WTC11 (cell line): ENCODE measurements at regions not wholly inside any gene's neighbourhood (a gene's known extent, or its start where the extent isn't known, plus 50 kb on each side); places are given as distances from the start of the nearest gene placed in this dataset.

Experiments
- CBFB ChIP-seq: sonication (generic); formaldehyde crosslinking; IDR thresholded peaks from 2 replicates; pipeline ENCODE4 v1.8.1; 2022; ENCODE audit warnings: mild to moderate bottlenecking, low read depth, missing genetic modification reagents
- CREB1 ChIP-seq: sonication (generic); formaldehyde crosslinking; IDR thresholded peaks from 2 replicates; pipeline ENCODE4 v1.8.0; 2023; ENCODE audit warnings: mild to moderate bottlenecking, missing genetic modification reagents
- ETV6 ChIP-seq: sonication (generic); formaldehyde crosslinking; IDR thresholded peaks from 2 replicates; pipeline ENCODE4 v1.8.1; 2022; ENCODE audit warnings: mild to moderate bottlenecking, missing genetic modification reagents
- FOXP1 ChIP-seq: sonication (generic); formaldehyde crosslinking; IDR thresholded peaks from 2 replicates; pipeline ENCODE4 v1.8.0; 2022; ENCODE audit warnings: missing genetic modification reagents, mild to moderate bottlenecking, moderate library complexity, borderline replicate concordance
- NR1H2 ChIP-seq: sonication (generic); formaldehyde crosslinking; IDR thresholded peaks from 2 replicates; pipeline ENCODE4 v1.9.0; 2021; ENCODE audit warnings: mild to moderate bottlenecking, moderate library complexity, missing genetic modification reagents
- NR3C1 ChIP-seq: sonication (generic); formaldehyde crosslinking; conservative IDR thresholded peaks from 2 replicates; pipeline ENCODE4 v1.8.1; 2023; ENCODE audit warnings: low read depth, mild to moderate bottlenecking, missing genetic modification reagents
- PRRX2 ChIP-seq: fragments of 250-450 bp; sonication (Bioruptor Pico); IDR thresholded peaks from 2 replicates; pipeline ENCODE4 v1.8.0; 2021; ENCODE audit warnings: mild to moderate bottlenecking
- RELA ChIP-seq: sonication (generic); formaldehyde crosslinking; IDR thresholded peaks from 2 replicates; pipeline ENCODE4 v1.8.1; 2022; ENCODE audit warnings: missing genetic modification reagents, mild to moderate bottlenecking, borderline replicate concordance
- TEAD4 ChIP-seq: sonication (generic); formaldehyde crosslinking; IDR thresholded peaks from 2 replicates; pipeline ENCODE4 v1.8.0; 2022; ENCODE audit warnings: mild to moderate bottlenecking, missing genetic modification reagents
- TF ChIP-seq, protein P1 (sequence below): sonication (generic); formaldehyde crosslinking; IDR thresholded peaks from 2 replicates; pipeline ENCODE4 v1.8.1; 2022; ENCODE audit warnings: missing genetic modification reagents, borderline replicate concordance
- TF ChIP-seq, protein P2 (sequence below): fragments of 200-600 bp; IDR thresholded peaks from 2 replicates; pipeline ENCODE4 v1.8.0; 2022; ENCODE audit warnings: antibody characterized with exemption
- TF ChIP-seq, protein P3 (sequence below): sonication (generic); formaldehyde crosslinking; conservative IDR thresholded peaks from 2 replicates; pipeline ENCODE4 v1.8.1; 2022; ENCODE audit warnings: mild to moderate bottlenecking, missing genetic modification reagents

DNA sequence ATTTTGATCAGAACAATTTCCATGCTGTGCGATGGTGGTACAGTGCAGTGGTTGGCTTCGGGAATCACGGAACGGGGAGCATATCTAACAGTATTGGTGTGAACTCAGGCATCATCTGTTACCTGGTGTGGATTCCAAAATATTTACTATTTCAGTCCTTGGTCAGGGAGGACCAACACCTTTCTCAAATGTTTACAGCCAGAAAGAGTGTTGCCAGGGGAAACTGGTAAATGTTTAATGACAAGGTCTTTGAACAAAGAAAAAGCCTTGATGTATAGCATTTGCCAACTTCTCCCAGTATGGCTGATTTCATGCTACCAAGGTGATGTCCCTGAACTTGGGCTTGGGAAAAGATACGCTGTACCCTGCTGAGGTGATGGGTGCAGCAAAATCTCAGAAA lies 145.6 kb upstream of the POC5 start:
- TF ChIP-seq, protein P1, sequence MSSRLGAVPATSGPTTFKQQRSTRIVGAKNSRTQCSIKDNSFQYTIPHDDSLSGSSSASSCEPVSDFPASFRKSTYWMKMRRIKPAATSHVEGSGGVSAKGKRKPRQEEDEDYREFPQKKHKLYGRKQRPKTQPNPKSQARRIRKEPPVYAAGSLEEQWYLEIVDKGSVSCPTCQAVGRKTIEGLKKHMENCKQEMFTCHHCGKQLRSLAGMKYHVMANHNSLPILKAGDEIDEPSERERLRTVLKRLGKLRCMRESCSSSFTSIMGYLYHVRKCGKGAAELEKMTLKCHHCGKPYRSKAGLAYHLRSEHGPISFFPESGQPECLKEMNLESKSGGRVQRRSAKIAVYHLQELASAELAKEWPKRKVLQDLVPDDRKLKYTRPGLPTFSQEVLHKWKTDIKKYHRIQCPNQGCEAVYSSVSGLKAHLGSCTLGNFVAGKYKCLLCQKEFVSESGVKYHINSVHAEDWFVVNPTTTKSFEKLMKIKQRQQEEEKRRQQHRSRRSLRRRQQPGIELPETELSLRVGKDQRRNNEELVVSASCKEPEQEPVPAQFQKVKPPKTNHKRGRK, result no peak
- TF ChIP-seq, protein P2, sequence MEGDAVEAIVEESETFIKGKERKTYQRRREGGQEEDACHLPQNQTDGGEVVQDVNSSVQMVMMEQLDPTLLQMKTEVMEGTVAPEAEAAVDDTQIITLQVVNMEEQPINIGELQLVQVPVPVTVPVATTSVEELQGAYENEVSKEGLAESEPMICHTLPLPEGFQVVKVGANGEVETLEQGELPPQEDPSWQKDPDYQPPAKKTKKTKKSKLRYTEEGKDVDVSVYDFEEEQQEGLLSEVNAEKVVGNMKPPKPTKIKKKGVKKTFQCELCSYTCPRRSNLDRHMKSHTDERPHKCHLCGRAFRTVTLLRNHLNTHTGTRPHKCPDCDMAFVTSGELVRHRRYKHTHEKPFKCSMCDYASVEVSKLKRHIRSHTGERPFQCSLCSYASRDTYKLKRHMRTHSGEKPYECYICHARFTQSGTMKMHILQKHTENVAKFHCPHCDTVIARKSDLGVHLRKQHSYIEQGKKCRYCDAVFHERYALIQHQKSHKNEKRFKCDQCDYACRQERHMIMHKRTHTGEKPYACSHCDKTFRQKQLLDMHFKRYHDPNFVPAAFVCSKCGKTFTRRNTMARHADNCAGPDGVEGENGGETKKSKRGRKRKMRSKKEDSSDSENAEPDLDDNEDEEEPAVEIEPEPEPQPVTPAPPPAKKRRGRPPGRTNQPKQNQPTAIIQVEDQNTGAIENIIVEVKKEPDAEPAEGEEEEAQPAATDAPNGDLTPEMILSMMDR, result no peak
- TF ChIP-seq NR3C1 (CRISPR knock-in tag) (no peak), ETV6 (no peak), CREB1 (CRISPR knock-in tag) (no peak), TEAD4 (CRISPR knock-in tag) (no peak), RELA (CRISPR knock-in tag) (no peak), CBFB (CRISPR knock-in tag) (no peak), PRRX2 (CRISPR knock-in tag) (no peak), NR1H2 (no peak), FOXP1 (CRISPR knock-in tag) (no peak)
- TF ChIP-seq, protein P3, sequence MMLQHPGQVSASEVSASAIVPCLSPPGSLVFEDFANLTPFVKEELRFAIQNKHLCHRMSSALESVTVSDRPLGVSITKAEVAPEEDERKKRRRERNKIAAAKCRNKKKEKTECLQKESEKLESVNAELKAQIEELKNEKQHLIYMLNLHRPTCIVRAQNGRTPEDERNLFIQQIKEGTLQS, result no peak
